NCI-H526 treated with DMSO at 0.1 percent for 48 hours (cell line): ENCODE measurements at regions not wholly inside any gene's neighbourhood (a gene's known extent, or its start where the extent isn't known, plus 50 kb on each side); places are given as distances from the start of the nearest gene placed in this dataset.
"Not testable (repeated sequence)": the region's sequence is repeated elsewhere in the genome, so short reads cannot be mapped to it uniquely, and the experiment has no call there.

Source experiments
- DNase-seq: peaks from one replicate; lab custom pipeline; 2025; lab: John Stamatoyannopoulos, UW

DNA sequence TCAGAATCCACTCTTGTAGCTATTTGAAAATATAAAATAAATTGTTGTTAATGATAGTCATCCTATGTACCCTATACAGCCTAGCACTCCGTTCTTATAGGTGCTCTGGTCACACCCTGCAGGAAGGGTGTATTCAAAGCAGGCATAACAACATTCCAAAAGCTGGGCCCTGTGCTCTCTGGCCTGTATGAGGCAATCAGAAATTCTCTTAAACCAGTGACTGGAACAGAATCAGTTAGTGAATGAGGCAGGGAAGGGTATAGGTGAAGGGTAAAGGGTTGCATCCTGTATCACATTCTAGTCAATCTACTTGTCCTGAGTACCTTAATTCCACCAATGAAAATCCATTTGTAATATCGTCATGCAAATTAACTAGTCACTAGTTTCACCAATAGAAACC is 154.5 kb upstream of the ZNF217 start:
- DNase-seq: no peak

DNA sequence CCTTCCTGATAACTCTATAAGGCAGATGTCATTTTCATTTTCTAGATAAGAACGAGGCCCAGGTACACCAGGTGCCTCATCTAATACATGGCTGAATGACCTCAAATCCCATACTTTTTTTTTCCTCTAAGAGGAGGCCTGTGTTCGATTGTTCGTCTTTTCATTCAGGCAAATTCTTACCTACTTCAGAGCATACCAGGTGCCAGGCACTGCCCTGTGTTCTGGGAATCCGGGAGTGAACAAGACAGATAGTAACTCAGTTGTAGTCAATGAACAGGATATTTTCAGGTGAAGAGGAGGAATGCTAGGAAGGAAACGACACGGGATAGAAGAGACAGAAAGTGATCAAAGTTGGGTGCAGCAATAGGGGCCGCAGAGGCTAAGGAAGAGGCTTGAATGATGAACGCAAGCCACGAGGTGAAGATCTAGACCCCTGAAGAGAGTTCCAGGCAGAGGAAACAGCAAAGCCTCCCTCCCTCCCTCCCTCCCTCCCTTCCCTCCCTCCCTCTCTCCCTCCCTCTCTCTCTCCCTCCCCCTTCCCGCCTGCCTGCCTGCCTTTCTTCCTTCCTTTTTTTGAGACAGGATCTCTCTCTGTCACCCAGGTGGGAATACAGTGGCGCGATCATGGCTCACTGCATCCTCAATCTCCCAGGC is 150.1 kb upstream of the ZNF217 start:
- DNase-seq: no peak

DNA sequence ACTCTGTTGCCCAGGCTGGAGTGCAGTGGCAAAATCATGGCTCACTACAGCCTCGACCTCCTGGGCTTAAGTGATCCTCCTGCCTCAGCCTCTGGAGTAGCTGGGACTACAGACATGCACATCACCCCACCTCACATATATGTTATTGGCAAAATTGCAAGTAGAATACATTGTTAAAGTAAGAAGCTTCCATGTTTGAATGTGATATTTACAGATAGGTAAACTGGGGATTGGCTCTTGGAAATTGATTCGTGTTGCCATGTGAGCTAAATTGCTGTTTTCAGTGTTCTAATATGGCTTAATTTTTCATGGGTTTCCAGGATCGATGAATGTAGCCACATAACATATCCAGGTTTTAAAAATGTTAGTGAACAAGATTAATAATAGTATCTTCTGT is 149.0 kb upstream of the ZNF217 start:
- DNase-seq: no peak

DNA sequence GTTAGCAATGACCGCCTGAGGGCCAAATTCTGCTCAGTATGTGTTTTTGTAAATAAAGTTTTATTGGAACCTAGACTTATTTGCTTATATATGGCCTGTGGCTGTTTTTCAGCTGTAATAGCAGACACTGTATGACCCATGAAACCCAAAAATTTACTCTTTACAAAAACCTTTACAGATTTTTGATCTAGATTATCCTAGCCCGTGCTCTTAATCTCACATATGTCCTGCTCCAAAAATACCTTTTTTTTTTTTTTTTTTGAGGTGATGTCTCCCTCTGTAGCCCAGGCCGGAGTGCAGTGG is 148.0 kb upstream of the ZNF217 start:
- no peak for DNase-seq

DNA sequence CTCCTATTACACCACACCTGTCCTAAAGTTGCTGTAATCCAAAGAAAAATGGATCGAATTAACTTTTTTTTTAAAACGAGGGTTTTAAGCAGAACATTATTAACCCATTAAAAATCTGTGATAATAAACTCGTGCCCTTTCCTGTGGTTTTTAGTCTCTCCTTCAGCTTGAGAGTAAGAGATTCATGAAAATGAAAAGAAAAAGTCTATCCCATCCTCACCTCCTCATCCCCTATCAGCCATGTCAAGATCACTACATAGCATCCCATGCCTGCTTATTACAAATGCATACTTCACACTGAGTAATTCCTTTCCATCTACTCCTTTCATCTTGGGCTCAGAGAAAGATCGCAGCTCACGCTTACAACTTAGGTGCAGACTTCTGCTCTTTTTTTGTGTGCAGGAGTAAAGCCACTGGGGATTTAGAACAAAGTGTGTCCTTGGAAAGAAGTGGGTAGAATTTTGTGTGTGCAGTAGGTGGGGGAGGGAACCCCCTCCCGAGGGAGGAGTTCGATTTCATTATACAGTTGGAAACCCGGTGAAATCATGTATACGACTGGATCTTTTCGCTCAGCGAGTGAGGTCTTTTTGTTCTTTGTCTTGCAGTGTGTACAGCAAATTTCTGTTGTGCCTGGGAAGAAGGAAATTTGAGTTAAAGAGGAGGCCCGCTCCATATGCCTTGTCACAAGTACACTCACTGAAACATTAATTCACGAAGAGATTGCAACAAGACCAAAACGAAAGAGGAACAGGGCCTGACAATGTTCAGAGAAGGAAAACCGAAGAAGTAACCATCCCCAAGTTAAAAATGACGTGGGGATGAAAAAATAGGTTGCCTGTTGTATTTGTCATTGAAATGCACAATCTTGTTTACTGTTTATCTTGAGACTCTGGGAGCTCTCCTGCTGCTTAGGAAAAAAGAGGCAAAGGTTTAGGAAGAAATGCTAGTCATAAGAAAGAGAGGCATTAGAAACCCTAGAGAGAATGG is 146.5 kb upstream of the ZNF217 start:
- peak; percentile 58 for DNase-seq

DNA sequence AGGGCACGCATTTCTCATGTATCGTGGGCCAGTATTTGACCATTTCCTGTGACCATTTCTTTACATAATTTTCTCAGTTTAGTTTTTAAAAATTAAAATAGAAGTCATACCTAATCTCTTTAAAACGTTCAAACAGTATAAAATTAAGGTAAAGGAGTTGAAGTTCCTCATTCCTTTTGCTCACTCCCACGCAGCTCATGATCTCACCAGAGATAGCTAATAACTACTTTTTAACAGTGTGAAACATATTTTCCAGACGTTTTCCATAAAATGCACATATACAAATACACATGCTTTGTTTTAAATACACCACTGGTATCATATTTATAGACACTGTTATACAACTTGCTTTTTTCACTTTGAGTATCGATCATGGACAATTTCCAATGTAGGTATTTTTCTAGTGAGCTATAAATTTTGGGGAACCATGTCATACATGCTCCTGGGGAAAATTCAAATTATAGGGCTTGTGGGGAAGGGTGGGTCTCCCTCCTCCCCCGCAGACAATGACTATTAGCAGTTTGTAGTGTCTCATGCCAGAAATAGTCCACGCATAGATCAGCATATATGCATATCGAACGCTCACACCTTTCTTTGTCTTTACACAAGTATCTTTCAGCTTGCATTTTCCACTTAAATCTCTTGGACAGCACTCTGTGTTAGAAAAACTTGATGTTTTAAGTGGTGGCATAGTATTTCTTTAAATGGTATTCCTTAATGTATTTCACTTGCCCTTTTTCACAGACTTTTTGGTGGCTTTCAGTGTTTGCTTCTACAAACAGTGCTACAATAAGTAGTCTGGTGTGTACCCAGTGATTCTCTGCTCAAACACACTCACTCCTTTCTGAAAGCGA is 145.5 kb upstream of the ZNF217 start:
- DNase-seq: peak; percentile 80

DNA sequence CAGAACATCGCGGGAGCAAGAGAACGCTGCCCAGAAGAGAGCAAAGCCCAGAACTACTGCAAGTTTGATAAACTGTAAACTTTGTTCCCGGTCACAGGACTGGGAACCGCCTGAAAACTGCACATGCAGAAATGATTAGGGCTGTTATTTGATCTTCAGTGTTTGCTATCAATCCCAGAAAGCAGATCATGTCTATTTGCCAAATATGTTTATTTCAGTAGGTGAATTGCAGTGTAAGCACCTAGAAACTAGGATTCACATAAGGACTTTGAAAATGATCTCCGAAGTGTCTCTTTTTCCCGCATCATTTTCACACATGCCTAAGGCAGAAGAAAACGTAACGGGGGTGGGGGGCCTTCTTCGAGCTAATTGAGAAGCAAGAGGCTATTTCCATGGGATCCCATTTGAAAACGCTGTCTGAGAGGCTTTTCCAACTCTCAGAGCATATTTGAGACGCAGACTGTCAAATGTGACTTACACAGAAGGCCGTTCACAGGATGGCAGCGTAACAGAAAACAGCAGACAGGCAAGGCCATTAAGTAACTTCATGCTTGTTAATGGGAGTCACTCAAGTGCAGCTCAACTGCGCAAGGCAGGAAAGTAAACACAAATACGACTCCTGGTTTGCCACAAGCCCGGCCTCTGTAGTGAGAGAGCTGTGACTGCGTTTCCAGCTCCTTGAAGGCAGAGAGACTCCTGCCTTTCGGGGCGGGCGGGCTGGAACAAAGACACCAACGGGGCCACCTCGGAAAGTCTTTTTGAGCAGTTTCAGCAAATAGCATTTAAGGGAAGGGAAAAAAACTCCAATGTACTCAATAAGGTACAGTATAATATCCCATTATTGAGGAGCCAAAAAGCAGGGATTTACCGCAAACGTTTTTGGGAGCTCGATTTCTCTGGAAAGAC is 144.7 kb upstream of the ZNF217 start:
- DNase-seq: peak; percentile 83

DNA sequence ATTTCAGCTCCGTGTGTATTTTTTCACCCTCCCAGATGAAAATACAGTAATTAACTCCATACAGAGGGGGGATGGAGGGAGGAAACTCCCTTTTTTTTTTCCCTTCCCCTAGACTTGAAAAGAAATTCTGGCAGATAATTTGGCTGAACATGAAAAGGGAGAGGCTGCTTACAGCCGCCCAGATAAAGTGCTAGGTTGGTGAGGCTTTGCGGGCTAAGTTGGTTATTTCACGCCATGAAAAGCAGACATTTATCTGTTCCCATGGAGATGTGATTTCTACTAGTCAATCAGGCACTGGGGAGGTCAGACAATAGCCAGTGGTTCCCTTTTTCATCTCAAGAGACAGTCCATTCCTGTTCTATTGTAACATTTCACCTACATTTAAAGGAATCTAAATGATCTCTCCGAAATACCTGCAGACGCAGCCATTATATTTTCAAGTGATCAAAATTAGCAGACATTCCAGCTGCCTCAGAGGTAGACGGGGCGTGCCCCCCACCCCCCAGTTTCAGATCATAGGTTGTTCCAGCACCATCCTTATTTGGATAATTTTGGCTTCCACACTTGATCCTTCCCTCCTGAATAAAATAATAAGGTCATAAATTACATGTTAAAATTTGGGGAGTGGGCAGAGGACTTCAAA is 143.9 kb upstream of the ZNF217 start:
- DNase-seq: peak; percentile 36

DNA sequence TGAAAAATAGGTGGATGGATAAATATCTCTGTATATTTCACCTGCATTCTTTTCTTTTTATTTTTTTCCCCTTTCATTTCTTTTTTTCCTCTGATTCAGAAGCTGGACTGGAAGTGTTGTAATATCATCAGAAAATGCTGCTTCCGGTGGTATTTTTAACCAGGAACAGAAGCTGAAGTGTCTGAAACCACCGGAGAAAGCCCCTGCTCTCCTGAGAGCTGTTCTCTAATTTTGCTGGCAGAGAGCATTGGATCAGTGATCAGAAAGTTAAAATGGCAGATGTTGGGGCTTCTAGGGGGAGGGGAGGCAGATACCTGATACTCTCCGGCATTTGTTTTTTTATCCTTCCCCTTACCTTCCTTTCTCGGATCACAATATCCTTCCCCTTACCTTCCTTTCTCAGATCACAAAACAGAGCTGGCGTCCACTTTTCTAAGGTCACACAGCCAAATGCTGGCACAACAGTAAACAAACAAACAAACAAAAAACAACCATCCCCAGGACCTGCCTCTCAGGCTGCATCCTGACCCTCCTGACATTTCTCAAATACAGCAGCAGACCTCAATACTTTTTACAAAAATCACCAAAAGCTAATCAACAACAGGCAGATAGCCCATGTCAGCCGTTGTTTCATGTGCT is 143.2 kb upstream of the ZNF217 start:
- DNase-seq: peak; percentile 62

DNA sequence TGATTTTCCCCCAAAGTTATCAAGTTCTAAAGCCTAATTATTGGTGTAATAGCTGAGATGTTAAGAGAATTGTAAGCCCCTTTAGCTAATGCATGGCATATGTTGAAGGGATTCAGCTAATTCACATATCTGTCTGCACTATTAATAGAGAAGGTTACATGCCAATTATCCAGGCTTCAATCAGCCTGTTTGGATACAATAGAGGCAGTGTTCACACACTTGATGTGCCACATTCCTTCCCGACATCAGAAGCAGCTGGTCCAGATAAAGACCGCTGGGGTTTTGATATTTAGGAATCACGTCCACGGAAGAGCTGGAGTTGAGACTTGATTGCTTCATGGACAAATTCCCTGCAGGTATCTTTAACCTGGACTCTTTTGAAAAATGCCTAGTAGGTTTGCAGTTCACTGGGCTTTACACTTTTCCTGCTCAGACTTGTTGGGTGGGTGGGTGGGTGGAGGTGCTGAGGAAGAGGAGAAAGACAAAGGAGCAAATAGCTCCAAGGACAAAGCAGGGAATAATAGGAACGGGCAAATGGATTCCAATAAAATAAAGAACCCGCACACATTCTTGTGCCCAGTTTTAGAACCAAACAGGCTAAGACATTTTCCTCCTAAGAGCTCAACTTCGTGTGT is 142.6 kb upstream of the ZNF217 start:
- DNase-seq: peak; percentile 75

DNA sequence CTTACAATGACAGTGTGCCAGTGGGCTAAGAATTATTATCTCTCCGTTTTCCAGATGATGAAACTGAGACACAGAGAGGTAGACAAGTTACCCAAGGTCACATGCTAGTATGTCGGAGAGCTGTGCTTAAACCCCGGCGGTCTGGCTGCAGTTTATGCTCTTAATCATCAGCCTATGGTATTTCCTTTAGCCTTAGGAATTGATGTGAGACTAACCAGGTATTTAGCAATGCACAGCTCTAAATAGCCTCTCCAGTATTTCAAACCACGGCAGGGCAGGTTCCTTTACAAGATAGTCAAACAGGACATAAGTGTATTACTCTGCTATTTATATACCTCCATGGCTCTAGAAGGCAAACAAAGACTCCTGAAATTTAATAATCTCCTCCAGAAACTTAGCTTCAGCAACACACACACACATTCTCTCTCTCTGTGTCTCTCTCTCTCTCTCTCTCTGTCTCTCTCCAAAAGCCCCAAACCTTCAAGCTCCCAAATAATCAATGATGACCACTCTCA is 142.0 kb upstream of the ZNF217 start:
- peak; percentile 55 for DNase-seq

DNA sequence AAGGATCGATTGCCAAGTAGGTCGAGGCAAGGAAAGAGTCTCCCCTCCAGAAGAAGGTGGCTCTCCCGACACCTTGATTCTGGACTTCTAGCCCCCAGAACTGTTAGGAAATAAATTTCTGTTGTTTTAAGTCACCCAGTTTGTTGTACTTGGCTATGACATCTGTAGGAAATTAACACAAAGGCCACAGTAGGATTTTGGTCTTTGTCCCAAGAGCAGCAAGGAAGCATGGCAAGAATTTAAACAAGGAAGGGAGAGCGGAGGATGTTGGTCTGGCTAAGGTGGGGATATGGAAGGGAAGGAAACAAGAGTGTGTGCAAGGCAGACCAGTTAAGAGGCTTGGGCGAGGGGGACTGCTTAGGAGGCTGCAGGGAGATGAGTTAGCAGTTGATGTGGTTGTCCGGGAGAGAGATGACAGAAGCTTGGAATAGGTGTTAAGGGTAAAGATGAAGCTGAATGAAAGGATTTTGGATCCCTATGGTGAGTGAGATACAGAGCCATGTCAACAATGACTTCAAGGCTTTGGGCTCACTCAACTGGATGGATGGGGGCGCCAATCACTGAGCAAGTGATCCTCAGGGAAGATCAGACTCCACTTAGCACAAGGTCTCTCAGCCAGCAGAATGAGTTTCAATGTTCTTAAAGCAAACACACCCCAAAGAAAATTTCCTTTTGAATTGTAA is 140.5 kb upstream of the ZNF217 start:
- DNase-seq: no peak

DNA sequence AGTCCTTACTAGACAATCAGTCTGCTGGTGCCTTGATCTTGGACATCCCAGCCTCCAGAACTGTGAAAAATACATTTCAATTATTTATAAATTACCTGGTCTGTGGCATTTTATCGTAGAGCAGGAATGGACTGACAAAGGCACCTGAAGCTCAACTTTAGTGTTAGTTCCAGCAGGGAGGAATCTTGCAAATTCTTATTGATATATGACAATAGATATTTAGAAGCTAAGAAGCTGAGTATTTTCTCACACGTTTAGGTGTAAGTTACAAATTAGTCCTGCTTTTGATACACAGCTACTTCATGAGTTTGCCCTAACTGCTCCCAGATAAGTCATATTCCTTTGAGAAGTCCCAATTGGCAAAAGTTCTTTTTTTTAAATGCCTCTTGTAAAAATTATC is 138.0 kb upstream of the ZNF217 start:
- no peak for DNase-seq

DNA sequence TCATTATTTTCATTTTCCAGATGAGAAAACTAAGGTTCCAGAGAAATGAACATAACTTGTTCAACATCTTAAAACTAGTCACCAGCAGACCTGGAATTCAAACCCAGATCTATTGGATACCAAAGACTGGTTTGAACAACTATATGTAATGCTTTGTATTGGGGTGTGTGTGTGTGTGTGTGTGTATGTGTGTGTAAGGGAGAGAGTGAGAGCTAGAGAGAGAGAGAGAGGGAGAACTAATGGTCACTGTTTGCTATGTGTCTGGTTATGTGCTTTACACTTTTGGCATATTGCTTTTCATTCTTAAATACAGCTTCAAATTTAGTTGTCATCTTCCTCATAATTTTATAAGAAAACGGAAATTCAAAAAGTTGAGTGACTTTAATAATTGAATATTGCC is 134.7 kb upstream of the ZNF217 start:
- DNase-seq: no peak

DNA sequence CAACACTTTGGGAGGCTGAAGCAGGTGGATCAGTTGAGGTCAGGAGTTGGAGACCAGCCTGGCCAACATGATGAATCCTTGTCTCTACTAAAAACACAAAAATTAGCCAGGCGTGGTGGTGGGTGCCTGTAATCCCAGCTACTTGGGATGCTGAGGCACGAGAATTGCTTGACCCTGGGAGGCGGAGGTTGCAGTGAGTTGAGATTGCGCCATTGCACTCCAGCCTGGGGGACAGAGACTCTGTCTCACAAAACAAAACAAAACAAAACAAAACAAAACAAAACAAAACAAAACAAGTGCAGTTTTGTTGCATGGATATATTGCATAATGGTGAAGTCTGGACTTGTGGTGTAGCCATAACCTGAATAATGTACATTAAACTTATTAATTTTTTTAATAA is 133.6 kb upstream of the ZNF217 start:
- not testable (repeated sequence) for DNase-seq

DNA sequence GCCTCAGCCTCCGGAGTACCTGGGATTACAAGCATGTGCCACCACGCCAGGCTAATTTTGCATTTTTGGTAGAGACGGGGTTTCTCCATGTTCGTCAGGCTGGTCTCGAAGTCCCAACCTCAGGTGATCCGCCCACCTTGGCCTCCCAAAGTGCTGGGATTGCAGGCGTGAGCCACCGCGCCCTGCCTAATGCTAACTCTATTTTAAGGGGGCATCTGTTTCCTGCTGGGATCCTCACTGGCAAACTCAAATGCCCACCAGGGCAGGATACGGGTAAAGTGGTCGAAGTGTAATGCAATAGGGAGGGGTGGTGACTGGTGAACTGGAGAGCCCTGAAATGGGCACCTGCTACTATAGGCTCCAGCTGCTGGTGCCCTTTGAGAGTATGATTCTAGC is 131.9 kb upstream of the ZNF217 start:
- no peak for DNase-seq

DNA sequence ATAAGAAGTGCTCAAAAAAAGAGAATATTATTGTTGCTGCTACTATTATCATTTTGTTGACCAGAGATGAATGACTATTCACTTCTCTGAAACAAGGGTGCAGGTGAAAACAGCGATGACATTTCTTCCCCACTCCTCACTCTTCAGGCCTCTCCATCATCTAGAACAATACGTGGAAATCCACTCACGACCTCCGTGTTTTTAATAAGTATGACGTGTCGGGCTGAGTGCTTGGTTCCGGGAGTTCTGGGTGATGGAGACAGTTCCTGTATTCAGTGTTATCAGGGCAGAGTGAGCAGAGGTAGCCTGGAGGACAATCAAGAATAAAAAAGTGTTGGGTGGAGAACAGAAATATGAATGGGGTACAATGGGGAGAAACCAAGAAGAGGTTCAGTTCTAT is 130.0 kb upstream of the ZNF217 start:
- DNase-seq: no peak

DNA sequence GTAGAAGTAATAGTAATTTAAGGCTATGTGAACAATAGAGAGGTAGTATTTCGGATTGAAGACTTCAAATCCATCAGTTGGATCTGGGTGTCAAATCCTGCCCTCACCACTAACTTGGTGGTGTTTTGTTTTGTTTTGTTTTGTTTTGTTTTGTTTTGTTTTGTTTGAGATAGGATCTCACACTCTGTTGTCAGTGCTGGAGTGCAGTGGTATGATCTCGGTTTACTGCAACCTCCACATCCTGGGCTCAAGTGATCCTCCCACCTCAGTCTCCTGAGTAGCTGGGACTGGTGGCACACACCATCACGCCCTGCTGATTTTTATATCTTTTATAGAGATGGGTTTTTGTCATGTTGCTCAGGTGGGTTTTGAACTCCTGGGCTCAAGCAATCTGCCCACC is 129.4 kb upstream of the ZNF217 start:
- DNase-seq: no peak

DNA sequence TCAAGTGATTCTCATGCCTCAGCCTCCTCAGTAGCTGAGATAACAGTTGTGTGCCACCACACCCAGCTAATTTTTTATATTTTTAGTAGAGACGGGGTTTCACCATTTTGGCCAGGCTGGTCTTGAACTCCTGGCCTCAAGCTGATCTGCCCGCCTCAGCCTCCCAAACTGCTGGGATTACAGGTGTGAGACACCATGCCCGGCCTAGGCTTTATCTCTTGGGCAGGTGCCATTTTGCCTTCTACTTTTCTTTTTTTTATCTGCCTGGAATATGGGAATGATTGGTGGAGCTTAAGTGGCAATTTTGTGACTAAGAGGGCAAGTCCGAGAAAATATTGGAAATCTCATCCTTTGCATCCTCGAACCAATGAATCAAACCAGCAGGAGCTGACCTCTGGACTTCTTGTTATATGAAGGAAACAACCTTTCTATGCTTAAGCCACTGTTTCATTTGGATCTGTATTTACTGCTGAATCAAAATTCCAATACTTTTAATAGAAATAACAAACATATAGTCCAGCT is 128.9 kb upstream of the ZNF217 start:
- no peak for DNase-seq
